H9 (cell line): ENCODE measurements at regions not wholly inside any gene's neighbourhood (a gene's known extent, or its start where the extent isn't known, plus 50 kb on each side); places are given as distances from the start of the nearest gene placed in this dataset.
"Not testable (repeated sequence)": the region's sequence is repeated elsewhere in the genome, so short reads cannot be mapped to it uniquely, and the experiment has no call there.

Experiments used
- DNase-seq: peaks from one replicate; pipeline ENCODE4 v3.0.0-alpha.2; 2017
- H2AFZ ChIP-seq: one replicate; pipeline ENCODE4 v1.6.1; 2013; ENCODE audit warnings: mild to moderate bottlenecking, low read length, control low read depth, moderate library complexity
- H2AK5ac ChIP-seq: 2 replicates; pipeline ENCODE4 v1.6.1; 2013; ENCODE audit warnings: low read length, control low read depth, mixed read lengths; ENCODE audit not compliant: insufficient read length
- H2BK120ac ChIP-seq: one replicate; pipeline ENCODE4 v1.6.1; 2013; ENCODE audit warnings: low read depth, mild to moderate bottlenecking, low read length, control low read depth, inconsistent platforms; ENCODE audit not compliant: poor library complexity, severe bottlenecking
- H2BK12ac ChIP-seq: 2 replicates; pipeline ENCODE4 v1.6.1; 2013; ENCODE audit warnings: low read length, control low read depth, mixed read lengths, low read depth; ENCODE audit not compliant: insufficient read length
- H2BK15ac ChIP-seq: 2 replicates; pipeline ENCODE4 v1.6.1; 2013; ENCODE audit warnings: low read depth, low read length, control low read depth
- H2BK20ac ChIP-seq: one replicate; pipeline ENCODE4 v1.6.1; 2013; ENCODE audit warnings: low read depth, mild to moderate bottlenecking, low read length, control low read depth, inconsistent platforms; ENCODE audit not compliant: poor library complexity, severe bottlenecking
- H2BK5ac ChIP-seq: 2 replicates; pipeline ENCODE4 v1.6.1; 2013; ENCODE audit warnings: low read length, control low read depth, mixed read lengths; ENCODE audit not compliant: insufficient read length
- H3K14ac ChIP-seq: 2 replicates; pipeline ENCODE4 v1.6.1; 2013; ENCODE audit warnings: low read length, control low read depth; ENCODE audit not compliant: insufficient read depth
- H3K18ac ChIP-seq: 2 replicates; pipeline ENCODE4 v1.6.1; 2013; ENCODE audit warnings: low read depth, mild to moderate bottlenecking, mixed read lengths, low read length, control low read depth; ENCODE audit not compliant: insufficient read length
- H3K23ac ChIP-seq: 2 replicates; pipeline ENCODE4 v1.6.1; 2013; ENCODE audit warnings: low read length, control low read depth, mixed read lengths, low read depth; ENCODE audit not compliant: insufficient read length
- H3K23me2 ChIP-seq: 2 replicates; pipeline ENCODE4 v1.6.1; 2013; ENCODE audit warnings: low read depth, mild to moderate bottlenecking, mixed read lengths, low read length, control low read depth; ENCODE audit not compliant: insufficient read length, poor library complexity, severe bottlenecking
- H3K27ac ChIP-seq: 2 replicates; pipeline ENCODE4 v1.5.1; 2013; ENCODE audit warnings: low read length, control low read depth, mixed read lengths, low read depth; ENCODE audit not compliant: insufficient read length
- H3K27me3 ChIP-seq: 2 replicates; pipeline ENCODE4 v1.6.1; 2013; ENCODE audit warnings: low read length, control low read depth, inconsistent platforms; ENCODE audit not compliant: insufficient read depth
- H3K4ac ChIP-seq: 2 replicates; pipeline ENCODE4 v1.6.1; 2013; ENCODE audit warnings: low read depth, mild to moderate bottlenecking, control low read depth, inconsistent platforms, low read length, moderate library complexity
- H3K4me1 ChIP-seq: 2 replicates; pipeline ENCODE4 v1.6.1; 2013; ENCODE audit warnings: low read length, control low read depth, inconsistent platforms; ENCODE audit not compliant: insufficient read depth
- H3K4me2 ChIP-seq: 2 replicates; pipeline ENCODE4 v1.6.1; 2013; ENCODE audit warnings: low read length, control low read depth, mixed read lengths; ENCODE audit not compliant: insufficient read length, insufficient read depth
- H3K56ac ChIP-seq: 2 replicates; pipeline ENCODE4 v1.6.1; 2013; ENCODE audit warnings: low read depth, mild to moderate bottlenecking, mixed read lengths, low read length, control low read depth; ENCODE audit not compliant: insufficient read length
- H3K79me1 ChIP-seq: 2 replicates; pipeline ENCODE4 v1.6.1; 2013; ENCODE audit warnings: low read depth, mild to moderate bottlenecking, moderate library complexity, low read length, control low read depth, inconsistent platforms; ENCODE audit not compliant: insufficient read depth, poor library complexity, severe bottlenecking
- H3K79me2 ChIP-seq: 2 replicates; pipeline ENCODE4 v1.6.1; 2013; ENCODE audit warnings: low read length, control low read depth, inconsistent platforms; ENCODE audit not compliant: insufficient read depth
- H3K9ac ChIP-seq: 2 replicates; pipeline ENCODE4 v1.6.1; 2013; ENCODE audit warnings: low read length, control low read depth, mixed read lengths; ENCODE audit not compliant: insufficient read length; ENCODE audit errors: extremely low read depth
- H3K9me3 ChIP-seq: one replicate; pipeline ENCODE4 v1.6.1; 2013; ENCODE audit warnings: low read depth, low read length, inconsistent platforms; ENCODE audit not compliant: control insufficient read depth
- H3T11ph ChIP-seq: one replicate; pipeline ENCODE4 v1.6.1; 2013; ENCODE audit warnings: mild to moderate bottlenecking, low read length, control low read depth, inconsistent platforms
- H4K20me1 ChIP-seq: one replicate; pipeline ENCODE4 v1.6.1; 2013; ENCODE audit not compliant: control insufficient read depth, insufficient read length, insufficient read depth
- H4K5ac ChIP-seq: 2 replicates; pipeline ENCODE4 v1.6.1; 2013; ENCODE audit warnings: low read depth, mild to moderate bottlenecking, mixed read lengths, low read length, control low read depth; ENCODE audit not compliant: insufficient read length
- H4K8ac ChIP-seq: replicated peaks from 2 replicates; pipeline ENCODE4 v1.6.1; 2013; ENCODE audit warnings: low read length, control low read depth, mixed read lengths, low read depth; ENCODE audit not compliant: insufficient read length
- H4K91ac ChIP-seq: 2 replicates; pipeline ENCODE4 v1.6.1; 2013; ENCODE audit warnings: low read depth, mild to moderate bottlenecking, moderate library complexity, mixed read lengths, low read length, control low read depth; ENCODE audit not compliant: insufficient read length
- H3K27ac Mint-ChIP-seq, 3 experiments: 2 replicates in 2 of 3; 3 replicates in 1 of 3; pipeline ENCODE4 v1.8.0; 2020 to 2021; ENCODE audit warnings: mixed read lengths in 3 of 3, mild to moderate bottlenecking in 1 of 3, moderate library complexity in 1 of 3
- H3K27me3 Mint-ChIP-seq: 2 replicates; pipeline ENCODE4 v1.8.0; 2021; ENCODE audit warnings: low read depth, mild to moderate bottlenecking, moderate library complexity, mixed read lengths
- H3K36me3 Mint-ChIP-seq, 3 experiments: 2 replicates in 2 of 3; 3 replicates in 1 of 3; pipeline ENCODE4 v1.8.0; 2020 to 2021; ENCODE audit warnings: low read depth in 3 of 3, mixed read lengths in 3 of 3; ENCODE audit not compliant: insufficient read depth in 1 of 3
- H3K4me1 Mint-ChIP-seq, 2 experiments: 2 replicates each; pipeline ENCODE4 v1.8.0; 2020; ENCODE audit warnings: mixed read lengths in 2 of 2
- H3K4me3 Mint-ChIP-seq, 2 experiments: 2 replicates in 1 of 2; 3 replicates in 1 of 2; pipeline ENCODE4 v1.8.0; 2020 to 2021; ENCODE audit warnings: mild to moderate bottlenecking in 2 of 2, mixed read lengths in 2 of 2, moderate library complexity in 1 of 2
- H3K9me3 Mint-ChIP-seq, 2 experiments: 2 replicates in 1 of 2; 3 replicates in 1 of 2; pipeline ENCODE4 v1.8.0; 2020; ENCODE audit warnings: mild to moderate bottlenecking in 2 of 2, mixed read lengths in 2 of 2, moderate library complexity in 1 of 2
- WGBS: extraction: QIAGEN DNeasy Blood & Tissue Kit; methylation state at CpG from one replicate; pipeline ENCODE4 v1.1.7; 2013; ENCODE audit warnings: missing lambda C conversion rate, low lambda C conversion rate, mixed read lengths; ENCODE audit not compliant: insufficient read length; ENCODE audit errors: extremely low coverage; 5-methylcytosine and 5-hydroxymethylcytosine counted together
- TF ChIP-seq, protein P1 (sequence below): fragments of 200-600 bp; sonication (generic); conservative IDR thresholded peaks from 3 replicates; pipeline ENCODE4 v1.8.0; 2021; ENCODE audit warnings: antibody characterized with exemption, mild to moderate bottlenecking

- H2BK5ac ChIP-seq: no peak overlapping the region
- Mint-ChIP-seq H3K4me1 (peaks cover 8 to 12% of the 10 kb centered on the region in 2 experiments), H3K27ac (no peak overlapping the region), H3K9me3 (peaks cover 21 to 34% of the 10 kb centered on the region in 2 experiments), H3K27me3 (peaks cover 2% of the 10 kb centered on the region; the same call in 1 of the 2 replicates), H3K4me3 (no peak overlapping the region), H3K36me3 (peaks cover 9 to 29% (median 25%) of the 10 kb centered on the region in 3 experiments)
- H4K91ac ChIP-seq: no peak overlapping the region
- no peaks in the 10 kb centered on the region for H3K27me3 ChIP-seq
- H4K5ac ChIP-seq: no peak overlapping the region
- no peak overlapping the region for H2BK120ac ChIP-seq
- no peak overlapping the region for H3K27ac ChIP-seq
- no peak overlapping the region for H3K4ac ChIP-seq
- H3K18ac ChIP-seq: no peak overlapping the region
- no peaks in the 10 kb centered on the region for H3K79me2 ChIP-seq
- no peak overlapping the region for H3K9ac ChIP-seq
- TF ChIP-seq, protein P1, sequence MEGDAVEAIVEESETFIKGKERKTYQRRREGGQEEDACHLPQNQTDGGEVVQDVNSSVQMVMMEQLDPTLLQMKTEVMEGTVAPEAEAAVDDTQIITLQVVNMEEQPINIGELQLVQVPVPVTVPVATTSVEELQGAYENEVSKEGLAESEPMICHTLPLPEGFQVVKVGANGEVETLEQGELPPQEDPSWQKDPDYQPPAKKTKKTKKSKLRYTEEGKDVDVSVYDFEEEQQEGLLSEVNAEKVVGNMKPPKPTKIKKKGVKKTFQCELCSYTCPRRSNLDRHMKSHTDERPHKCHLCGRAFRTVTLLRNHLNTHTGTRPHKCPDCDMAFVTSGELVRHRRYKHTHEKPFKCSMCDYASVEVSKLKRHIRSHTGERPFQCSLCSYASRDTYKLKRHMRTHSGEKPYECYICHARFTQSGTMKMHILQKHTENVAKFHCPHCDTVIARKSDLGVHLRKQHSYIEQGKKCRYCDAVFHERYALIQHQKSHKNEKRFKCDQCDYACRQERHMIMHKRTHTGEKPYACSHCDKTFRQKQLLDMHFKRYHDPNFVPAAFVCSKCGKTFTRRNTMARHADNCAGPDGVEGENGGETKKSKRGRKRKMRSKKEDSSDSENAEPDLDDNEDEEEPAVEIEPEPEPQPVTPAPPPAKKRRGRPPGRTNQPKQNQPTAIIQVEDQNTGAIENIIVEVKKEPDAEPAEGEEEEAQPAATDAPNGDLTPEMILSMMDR: no peak
- H2BK12ac ChIP-seq: no peak overlapping the region
- no peak overlapping the region for H3K23ac ChIP-seq
- no peak overlapping the region for H3K4me2 ChIP-seq
- H3K56ac ChIP-seq: no peak overlapping the region
- H3K4me1 ChIP-seq: no peaks in the 10 kb centered on the region
- no peak overlapping the region for H2AK5ac ChIP-seq
- WGBS: no CpG with 5 or more reads among the region's 4 CpGs
- H4K20me1 ChIP-seq: no peaks in the 10 kb centered on the region
- no peak for DNase-seq
- H2AFZ ChIP-seq: no peak overlapping the region
- no peaks in the 10 kb centered on the region for H3K23me2 ChIP-seq
- H3K14ac ChIP-seq: no peak overlapping the region
- H2BK15ac ChIP-seq: no peak overlapping the region
- no peak overlapping the region for H3T11ph ChIP-seq
- no peak overlapping the region for H4K8ac ChIP-seq
- H3K9me3 ChIP-seq: no peaks in the 10 kb centered on the region
- H3K79me1 ChIP-seq: no peaks in the 10 kb centered on the region
- H2BK20ac ChIP-seq: no peak overlapping the region
Measured at GRCh38 chr12:94909663-94910062, 93.8 kb downstream of the NDUFA12 start.

- WGBS: no CpG with 5 or more reads among the region's 4 CpGs
- not testable (repeated sequence) for H3K18ac ChIP-seq
Measured at GRCh38 chr12:94905749-94906148, 97.7 kb downstream of the NDUFA12 start.

More at GRCh38 chr12:94905749-94906148, 97.7 kb downstream of the NDUFA12 start:
- H3K4me2 ChIP-seq, H4K8ac ChIP-seq, H4K20me1 ChIP-seq, H3K23me2 ChIP-seq, H3K56ac ChIP-seq, H3K27ac ChIP-seq, H3K4ac ChIP-seq, H3K4me1 Mint-ChIP-seq, H2AK5ac ChIP-seq, H3T11ph ChIP-seq, H3K79me1 ChIP-seq, H2BK15ac ChIP-seq, H4K5ac ChIP-seq, H3K14ac ChIP-seq, H2BK12ac ChIP-seq, H3K9me3 ChIP-seq, H3K27ac Mint-ChIP-seq, H3K27me3 ChIP-seq, H4K91ac ChIP-seq, H2BK5ac ChIP-seq, H2BK20ac ChIP-seq, H2BK120ac ChIP-seq, H3K27me3 Mint-ChIP-seq, DNase-seq, H3K4me1 ChIP-seq, H2AFZ ChIP-seq, H3K79me2 ChIP-seq, H3K23ac ChIP-seq, H3K9ac ChIP-seq, H3K4me3 Mint-ChIP-seq: not testable (repeated sequence)
- Mint-ChIP-seq H3K36me3 (peaks cover 9 to 16% (median 13%) of the 10 kb centered on the region in 3 experiments), H3K9me3 (peaks cover 13 to 29% of the 10 kb centered on the region in 2 experiments)
